ENCODE measurements at regions not wholly inside any gene's neighbourhood (a gene's known extent, or its start where the extent isn't known, plus 50 kb on each side); places are given as distances from the start of the nearest gene placed in this dataset.

- TF ChIP-seq CTCF (conservative IDR thresholded peaks at IDR 0.05) = no peak
- no peak for TF ChIP-seq EZH2 (IDR thresholded peaks at IDR 0.05; ENCODE audit: low read depth)
Measured at GRCh38 chr16:86437348-86437747, 73.0 kb upstream of the FOXF1 start.

All from PC-9 (cell line).